PC-3 (cell line): ENCODE measurements at regions not wholly inside any gene's neighbourhood (a gene's known extent, or its start where the extent isn't known, plus 50 kb on each side); places are given as distances from the start of the nearest gene placed in this dataset.

Experiments
- ATAC-seq: fragments of 200-7000 bp; cut with Tn5 transposase; 2 replicates; pipeline ENCODE4 v1.9.1; 2020; ENCODE audit warnings: mild to moderate bottlenecking, moderate library complexity
- BruUV-seq: library from RNA; stranded (reverse); fragments of 400-500 nt; replicated peaks from 2 replicates; lab custom pipeline; 2021; lab: Mats Ljungman, UMichigan
- CTCF ChIA-PET: fragments of 300-600 bp; sonication (Branson Sonifier 250); formaldehyde crosslinking; loops from one replicate; lab custom pipeline; 2022; ENCODE audit warnings: antibody characterized with exemption; lab: Charles Lee
- POLR2A ChIA-PET: fragments of 300-600 bp; sonication (Branson Sonifier 250); formaldehyde crosslinking; loops from one replicate; lab custom pipeline; 2022; ENCODE audit warnings: antibody characterized with exemption; ENCODE audit not compliant: unreplicated experiment; lab: Charles Lee
- DNase-seq: peaks from one replicate; pipeline ENCODE4 v3.0.0-alpha.2; 2015
- H2AFZ ChIP-seq: fragments of 300-600 bp; sonication (generic); 2 replicates; pipeline ENCODE4 v1.6.0; 2016; ENCODE audit warnings: antibody characterized with exemption, low read length
- H3F3A ChIP-seq: fragments of 300-600 bp; sonication (generic); one replicate; pipeline ENCODE4 v1.6.0; 2017; ENCODE audit warnings: antibody characterized with exemption, low read length, control low read depth, mild to moderate bottlenecking; ENCODE audit not compliant: unreplicated experiment
- H3K27ac ChIP-seq: fragments of 300-600 bp; sonication (generic); 2 replicates; pipeline ENCODE4 v1.5.1; 2016; ENCODE audit warnings: mild to moderate bottlenecking, low read length
- H3K27me3 ChIP-seq: fragments of 300-600 bp; sonication (generic); 2 replicates; pipeline ENCODE4 v1.6.1; 2016; ENCODE audit warnings: low read length, mixed read lengths
- H3K36me3 ChIP-seq: fragments of 300-600 bp; sonication (generic); 2 replicates; pipeline ENCODE4 v1.6.1; 2016; ENCODE audit warnings: low read depth, mixed run types, low read length, mixed read lengths
- H3K4me1 ChIP-seq: fragments of 300-600 bp; sonication (generic); 2 replicates; pipeline ENCODE4 v1.5.1; 2016; ENCODE audit warnings: low read length; ENCODE audit not compliant: insufficient read depth
- H3K4me2 ChIP-seq: fragments of 300-600 bp; sonication (generic); 2 replicates; pipeline ENCODE4 v1.6.0; 2016; ENCODE audit warnings: low read length
- H3K4me3 ChIP-seq: fragments of 300-600 bp; sonication (generic); 2 replicates; pipeline ENCODE4 v1.5.1; 2016; ENCODE audit warnings: mild to moderate bottlenecking, low read length, mixed read lengths
- H3K79me2 ChIP-seq: fragments of 300-600 bp; sonication (generic); 2 replicates; pipeline ENCODE4 v1.6.1; 2017; ENCODE audit warnings: low read length, mixed read lengths
- H3K9ac ChIP-seq: fragments of 300-600 bp; sonication (generic); 2 replicates; pipeline ENCODE4 v1.6.0; 2016; ENCODE audit warnings: mild to moderate bottlenecking, low read length
- H3K9me2 ChIP-seq: fragments of 300-600 bp; sonication (generic); replicated peaks from 2 replicates; pipeline ENCODE4 v1.6.1; 2016; ENCODE audit warnings: mixed run types, low read length, mixed read lengths
- H3K9me3 ChIP-seq: fragments of 300-600 bp; sonication (generic); 2 replicates; pipeline ENCODE4 v1.6.1; 2016; ENCODE audit warnings: low read length, mixed read lengths
- H4K20me1 ChIP-seq: fragments of 300-600 bp; sonication (generic); 2 replicates; pipeline ENCODE4 v1.6.1; 2016; ENCODE audit warnings: low read length, mixed read lengths
- CTCF ChIP-seq: fragments of 300-600 bp; sonication (generic); conservative IDR thresholded peaks from 2 replicates; pipeline ENCODE4 v1.5.1; 2017; ENCODE audit warnings: antibody characterized with exemption, low read depth, mild to moderate bottlenecking, low read length
- EZH2 ChIP-seq: fragments of 300-600 bp; sonication (generic); IDR thresholded peaks from one replicate; pipeline ENCODE4 v1.6.1; 2017; ENCODE audit warnings: antibody characterized with exemption, mild to moderate bottlenecking, low read length; ENCODE audit not compliant: unreplicated experiment
- EZH2phosphoT487 ChIP-seq: fragments of 300-600 bp; sonication (generic); IDR thresholded peaks from 2 replicates; pipeline ENCODE4 v1.6.1; 2018; ENCODE audit warnings: mild to moderate bottlenecking, antibody characterized with exemption, low read length, borderline replicate concordance
- intact Hi-C: fragments of 100-400 bp; cut with micrococcal nuclease; formaldehyde crosslinking; loops from 2 replicates; pipeline ENCODE4 v1.9.0; 2023

GRCh38 chr16:79375351-79375750, 225.2 kb downstream of the MAF start:
- Histone ChIP-seq H3K9ac (no peak overlapping the region), H4K20me1 (no peaks in the 10 kb centered on the region), H3K27ac (no peak overlapping the region), H3K79me2 (no peaks in the 10 kb centered on the region), H3F3A (no peaks in the 10 kb centered on the region), H3K9me3 (no peaks in the 10 kb centered on the region), H3K36me3 (no peaks in the 10 kb centered on the region), H3K4me1 (no peaks in the 10 kb centered on the region), H3K27me3 (no peaks in the 10 kb centered on the region), H3K9me2 (no peaks in the 10 kb centered on the region), H3K4me2 (no peak overlapping the region), H3K4me3 (no peak overlapping the region), H2AFZ (no peak overlapping the region)
- POLR2A ChIA-PET: no interaction called here
- CTCF ChIA-PET: no interaction called here
- TF ChIP-seq EZH2 (no peak), EZH2phosphoT487 (no peak), CTCF (no peak)
- BruUV-seq: no TSS peak
- intact Hi-C loops: no loop called here
- no peak for ATAC-seq
- no peak for DNase-seq

- no peak overlapping the region for H3K27ac ChIP-seq
- H3K27me3 ChIP-seq: no peaks in the 10 kb centered on the region
- ATAC-seq: no peak
- intact Hi-C loops: no loop called here
- H3K79me2 ChIP-seq: no peaks in the 10 kb centered on the region
- no peak overlapping the region for H3K4me2 ChIP-seq
- ChIA-PET POLR2A (no interaction called here), CTCF (no interaction called here)
- no peaks in the 10 kb centered on the region for H3F3A ChIP-seq
- no peaks in the 10 kb centered on the region for H3K9me2 ChIP-seq
- no peaks in the 10 kb centered on the region for H3K36me3 ChIP-seq
- no peak for DNase-seq
- H3K9ac ChIP-seq: no peak overlapping the region
- no peaks in the 10 kb centered on the region for H4K20me1 ChIP-seq
- no peaks in the 10 kb centered on the region for H3K4me1 ChIP-seq
- H3K4me3 ChIP-seq: no peak overlapping the region
- H2AFZ ChIP-seq: no peak overlapping the region
- H3K9me3 ChIP-seq: no peaks in the 10 kb centered on the region
- TF ChIP-seq EZH2phosphoT487: no peak
- no peak for TF ChIP-seq EZH2
- no peak for TF ChIP-seq CTCF
- no TSS peak for BruUV-seq
Measured at GRCh38 chr16:79372503-79373184, 227.9 kb downstream of the MAF start.

GRCh38 chr16:79370736-79371135, 229.8 kb downstream of the MAF start:
- DNase-seq (no peak), ATAC-seq (no peak)
- intact Hi-C loops: no loop called here
- ChIA-PET POLR2A (no interaction called here), CTCF (no interaction called here)
- H3K36me3 ChIP-seq: no peaks in the 10 kb centered on the region
- no peaks in the 10 kb centered on the region for H4K20me1 ChIP-seq
- no peaks in the 10 kb centered on the region for H3K79me2 ChIP-seq
- H2AFZ ChIP-seq: no peak overlapping the region
- H3F3A ChIP-seq: no peaks in the 10 kb centered on the region
- H3K9me3 ChIP-seq: no peaks in the 10 kb centered on the region
- no peak overlapping the region for H3K27ac ChIP-seq
- H3K9ac ChIP-seq: no peak overlapping the region
- H3K4me3 ChIP-seq: no peak overlapping the region
- TF ChIP-seq EZH2: no peak
- TF ChIP-seq CTCF: no peak
- no peak for TF ChIP-seq EZH2phosphoT487
- no peaks in the 10 kb centered on the region for H3K9me2 ChIP-seq
- no peaks in the 10 kb centered on the region for H3K27me3 ChIP-seq
- H3K4me2 ChIP-seq: no peak overlapping the region
- no peaks in the 10 kb centered on the region for H3K4me1 ChIP-seq
- BruUV-seq: no TSS peak
